ENCODE measurements at regions not wholly inside any gene's neighbourhood (a gene's known extent, or its start where the extent isn't known, plus 50 kb on each side); places are given as distances from the start of the nearest gene placed in this dataset.

DNA sequence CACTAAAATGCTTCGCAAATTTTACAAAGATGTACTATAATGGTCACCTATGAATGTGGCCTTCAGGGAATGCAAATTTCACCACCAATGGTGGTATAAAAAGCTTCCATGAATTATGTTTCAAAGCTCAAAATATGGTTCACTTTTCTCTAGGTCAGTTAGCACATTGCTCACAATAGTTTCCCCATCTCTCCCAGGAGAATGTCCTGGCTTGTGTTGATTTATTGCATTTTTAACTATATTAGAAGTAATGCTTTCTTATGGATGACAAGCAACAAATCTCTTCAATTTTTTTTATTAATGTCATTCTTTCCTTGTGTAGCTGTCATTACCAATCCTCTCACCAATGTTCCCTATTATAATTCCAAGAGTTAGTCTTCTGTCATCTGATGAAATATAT lies 621.2 kb downstream of the TBC1D4 start:
- no peak for TF ChIP-seq NANOG (IDR thresholded peaks at IDR 0.05; ENCODE audit: borderline replicate concordance)
- TF ChIP-seq, protein P1, sequence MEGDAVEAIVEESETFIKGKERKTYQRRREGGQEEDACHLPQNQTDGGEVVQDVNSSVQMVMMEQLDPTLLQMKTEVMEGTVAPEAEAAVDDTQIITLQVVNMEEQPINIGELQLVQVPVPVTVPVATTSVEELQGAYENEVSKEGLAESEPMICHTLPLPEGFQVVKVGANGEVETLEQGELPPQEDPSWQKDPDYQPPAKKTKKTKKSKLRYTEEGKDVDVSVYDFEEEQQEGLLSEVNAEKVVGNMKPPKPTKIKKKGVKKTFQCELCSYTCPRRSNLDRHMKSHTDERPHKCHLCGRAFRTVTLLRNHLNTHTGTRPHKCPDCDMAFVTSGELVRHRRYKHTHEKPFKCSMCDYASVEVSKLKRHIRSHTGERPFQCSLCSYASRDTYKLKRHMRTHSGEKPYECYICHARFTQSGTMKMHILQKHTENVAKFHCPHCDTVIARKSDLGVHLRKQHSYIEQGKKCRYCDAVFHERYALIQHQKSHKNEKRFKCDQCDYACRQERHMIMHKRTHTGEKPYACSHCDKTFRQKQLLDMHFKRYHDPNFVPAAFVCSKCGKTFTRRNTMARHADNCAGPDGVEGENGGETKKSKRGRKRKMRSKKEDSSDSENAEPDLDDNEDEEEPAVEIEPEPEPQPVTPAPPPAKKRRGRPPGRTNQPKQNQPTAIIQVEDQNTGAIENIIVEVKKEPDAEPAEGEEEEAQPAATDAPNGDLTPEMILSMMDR (conservative IDR thresholded peaks at IDR 0.05; ENCODE audit: low read depth in 2 of 2), result no peak
- TF ChIP-seq POLR2AphosphoS5 (IDR thresholded peaks at IDR 0.05; ENCODE audit: low read depth), result no peak
- TF ChIP-seq EZH2 (IDR thresholded peaks at IDR 0.05; ENCODE audit: low read depth, unreplicated experiment), result no peak
- no peak for TF ChIP-seq EZH2phosphoT487 (IDR thresholded peaks at IDR 0.05; ENCODE audit: unreplicated experiment)
- TF ChIP-seq, protein P2, sequence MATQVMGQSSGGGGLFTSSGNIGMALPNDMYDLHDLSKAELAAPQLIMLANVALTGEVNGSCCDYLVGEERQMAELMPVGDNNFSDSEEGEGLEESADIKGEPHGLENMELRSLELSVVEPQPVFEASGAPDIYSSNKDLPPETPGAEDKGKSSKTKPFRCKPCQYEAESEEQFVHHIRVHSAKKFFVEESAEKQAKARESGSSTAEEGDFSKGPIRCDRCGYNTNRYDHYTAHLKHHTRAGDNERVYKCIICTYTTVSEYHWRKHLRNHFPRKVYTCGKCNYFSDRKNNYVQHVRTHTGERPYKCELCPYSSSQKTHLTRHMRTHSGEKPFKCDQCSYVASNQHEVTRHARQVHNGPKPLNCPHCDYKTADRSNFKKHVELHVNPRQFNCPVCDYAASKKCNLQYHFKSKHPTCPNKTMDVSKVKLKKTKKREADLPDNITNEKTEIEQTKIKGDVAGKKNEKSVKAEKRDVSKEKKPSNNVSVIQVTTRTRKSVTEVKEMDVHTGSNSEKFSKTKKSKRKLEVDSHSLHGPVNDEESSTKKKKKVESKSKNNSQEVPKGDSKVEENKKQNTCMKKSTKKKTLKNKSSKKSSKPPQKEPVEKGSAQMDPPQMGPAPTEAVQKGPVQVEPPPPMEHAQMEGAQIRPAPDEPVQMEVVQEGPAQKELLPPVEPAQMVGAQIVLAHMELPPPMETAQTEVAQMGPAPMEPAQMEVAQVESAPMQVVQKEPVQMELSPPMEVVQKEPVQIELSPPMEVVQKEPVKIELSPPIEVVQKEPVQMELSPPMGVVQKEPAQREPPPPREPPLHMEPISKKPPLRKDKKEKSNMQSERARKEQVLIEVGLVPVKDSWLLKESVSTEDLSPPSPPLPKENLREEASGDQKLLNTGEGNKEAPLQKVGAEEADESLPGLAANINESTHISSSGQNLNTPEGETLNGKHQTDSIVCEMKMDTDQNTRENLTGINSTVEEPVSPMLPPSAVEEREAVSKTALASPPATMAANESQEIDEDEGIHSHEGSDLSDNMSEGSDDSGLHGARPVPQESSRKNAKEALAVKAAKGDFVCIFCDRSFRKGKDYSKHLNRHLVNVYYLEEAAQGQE (IDR thresholded peaks at IDR 0.05; ENCODE audit: unreplicated experiment), result no peak
